ENCODE measurements at regions not wholly inside any gene's neighbourhood (a gene's known extent, or its start where the extent isn't known, plus 50 kb on each side); places are given as distances from the start of the nearest gene placed in this dataset.

DNA sequence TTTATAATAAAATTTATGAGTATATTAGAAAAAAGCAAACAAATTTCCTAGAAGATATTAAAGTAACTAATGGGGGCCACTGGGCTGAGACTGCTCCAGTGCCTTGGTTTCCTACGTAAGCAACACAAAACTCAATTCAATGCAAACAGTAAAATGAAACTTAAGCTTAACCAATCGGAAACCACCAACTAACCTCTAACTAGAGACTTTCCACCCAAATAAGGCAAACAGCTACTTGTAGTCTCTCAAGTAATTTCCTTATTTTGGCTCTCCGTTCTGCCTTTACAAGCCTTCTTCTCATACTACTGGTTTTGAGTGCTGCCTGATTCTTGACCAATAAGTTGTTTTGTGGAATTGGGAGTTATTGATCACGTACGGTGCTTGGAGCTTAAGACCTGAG lies 167.3 kb upstream of the VEGFC start:
- DNase-seq (no peak), ATAC-seq (no peak)
- intact Hi-C loops (cut with DNase I) = no loop called here
- TF ChIP-seq, protein P1, sequence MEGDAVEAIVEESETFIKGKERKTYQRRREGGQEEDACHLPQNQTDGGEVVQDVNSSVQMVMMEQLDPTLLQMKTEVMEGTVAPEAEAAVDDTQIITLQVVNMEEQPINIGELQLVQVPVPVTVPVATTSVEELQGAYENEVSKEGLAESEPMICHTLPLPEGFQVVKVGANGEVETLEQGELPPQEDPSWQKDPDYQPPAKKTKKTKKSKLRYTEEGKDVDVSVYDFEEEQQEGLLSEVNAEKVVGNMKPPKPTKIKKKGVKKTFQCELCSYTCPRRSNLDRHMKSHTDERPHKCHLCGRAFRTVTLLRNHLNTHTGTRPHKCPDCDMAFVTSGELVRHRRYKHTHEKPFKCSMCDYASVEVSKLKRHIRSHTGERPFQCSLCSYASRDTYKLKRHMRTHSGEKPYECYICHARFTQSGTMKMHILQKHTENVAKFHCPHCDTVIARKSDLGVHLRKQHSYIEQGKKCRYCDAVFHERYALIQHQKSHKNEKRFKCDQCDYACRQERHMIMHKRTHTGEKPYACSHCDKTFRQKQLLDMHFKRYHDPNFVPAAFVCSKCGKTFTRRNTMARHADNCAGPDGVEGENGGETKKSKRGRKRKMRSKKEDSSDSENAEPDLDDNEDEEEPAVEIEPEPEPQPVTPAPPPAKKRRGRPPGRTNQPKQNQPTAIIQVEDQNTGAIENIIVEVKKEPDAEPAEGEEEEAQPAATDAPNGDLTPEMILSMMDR (IDR thresholded peaks at IDR 0.05) = no peak
- no peaks in the 10 kb centered on the region for H3K36me3 ChIP-seq (ENCODE audit: insufficient read depth in 1 of 2, low read depth in 1 of 2)
- H3K27me3 ChIP-seq (ENCODE audit: insufficient read depth in 3 of 3, low read length in 2 of 3) = no peaks in the 10 kb centered on the region
- no peaks in the 10 kb centered on the region for H3K9me3 ChIP-seq
- no peak overlapping the region for H3K27ac ChIP-seq
- H3K4me1 ChIP-seq = no peaks in the 10 kb centered on the region
- 89 to 92% (median 91%) methylated on average over 5 of the region's 5 CpGs for WGBS, 3 donors
- no peak overlapping the region for H3K4me3 ChIP-seq

DNA sequence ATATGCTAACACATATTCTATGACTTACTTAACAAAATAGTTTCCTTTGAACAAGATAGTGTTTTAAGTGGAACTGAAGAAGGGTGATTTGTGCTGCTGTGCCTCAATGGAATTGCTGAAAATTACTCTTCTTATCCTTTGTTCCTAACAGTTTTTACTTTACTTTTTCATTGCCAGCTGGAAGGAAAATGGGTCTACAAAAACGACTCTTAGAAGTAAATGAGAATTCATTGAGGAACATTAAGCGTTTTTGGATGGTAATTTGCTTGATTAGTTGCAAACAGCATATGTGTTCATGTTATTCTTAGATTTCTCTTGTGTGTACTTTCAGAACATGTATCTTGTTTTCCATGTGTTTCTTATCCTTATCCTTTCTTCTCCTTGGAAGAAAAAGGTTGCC lies 170.4 kb upstream of the VEGFC start:
- intact Hi-C loops (cut with DNase I) = no loop called here
- WGBS, 3 donors = 47 to 57% (median 57%) methylated on average over 2 of the region's 2 CpGs
- DNase-seq (no peak), ATAC-seq (no peak)
- H3K27ac ChIP-seq = no peak overlapping the region
- H3K27me3 ChIP-seq (ENCODE audit: insufficient read depth in 3 of 3, low read length in 2 of 3) = no peaks in the 10 kb centered on the region
- no peaks in the 10 kb centered on the region for H3K4me1 ChIP-seq
- no peak overlapping the region for H3K4me3 ChIP-seq
- TF ChIP-seq, protein P1 (IDR thresholded peaks at IDR 0.05) = no peak
- H3K9me3 ChIP-seq = no peaks in the 10 kb centered on the region
- no peaks in the 10 kb centered on the region for H3K36me3 ChIP-seq (ENCODE audit: insufficient read depth in 1 of 2, low read depth in 1 of 2)

DNA sequence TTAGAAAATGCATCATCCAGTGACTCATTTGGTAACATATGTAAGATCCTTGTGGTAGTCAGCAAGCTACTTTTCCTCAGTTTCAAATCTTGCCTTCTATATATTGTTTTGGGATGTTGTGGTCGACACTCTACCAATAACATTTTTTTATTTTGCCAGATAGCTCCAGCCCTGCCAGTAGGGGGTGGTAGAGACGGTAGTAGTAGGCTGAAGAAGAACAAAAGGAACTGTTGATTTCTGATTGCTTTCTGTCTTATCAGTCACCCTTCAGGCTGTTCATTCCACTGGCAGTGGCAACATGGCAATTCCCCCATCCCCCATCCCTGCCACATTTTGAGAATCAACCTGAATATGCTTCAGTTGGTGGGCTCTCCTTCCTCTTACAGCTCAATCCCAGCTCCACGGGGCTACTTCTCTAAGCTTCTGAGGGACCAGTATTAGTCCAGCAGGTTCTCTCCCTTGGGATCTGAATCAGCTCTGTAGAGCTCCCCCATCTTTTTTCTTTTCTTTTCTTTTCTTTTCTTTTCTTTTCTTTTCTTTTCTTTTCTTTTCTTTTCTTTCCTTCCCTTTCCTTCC lies 171.5 kb upstream of the VEGFC start:
- no peak for DNase-seq
- Histone ChIP-seq H3K36me3 (ENCODE audit: insufficient read depth in 1 of 2, low read depth in 1 of 2) (no peaks in the 10 kb centered on the region), H3K27ac (no peak overlapping the region), H3K4me3 (no peak overlapping the region), H3K4me1 (no peaks in the 10 kb centered on the region), H3K9me3 (no peaks in the 10 kb centered on the region), H3K27me3 (ENCODE audit: insufficient read depth in 3 of 3, low read length in 2 of 3) (no peaks in the 10 kb centered on the region)
- ATAC-seq = no peak
- WGBS, 3 donors = 69 to 81% (median 80%) methylated on average over 3 of the region's 3 CpGs
- intact Hi-C loops (cut with DNase I) = no loop called here
- TF ChIP-seq, protein P1 (IDR thresholded peaks at IDR 0.05) = no peak

DNA sequence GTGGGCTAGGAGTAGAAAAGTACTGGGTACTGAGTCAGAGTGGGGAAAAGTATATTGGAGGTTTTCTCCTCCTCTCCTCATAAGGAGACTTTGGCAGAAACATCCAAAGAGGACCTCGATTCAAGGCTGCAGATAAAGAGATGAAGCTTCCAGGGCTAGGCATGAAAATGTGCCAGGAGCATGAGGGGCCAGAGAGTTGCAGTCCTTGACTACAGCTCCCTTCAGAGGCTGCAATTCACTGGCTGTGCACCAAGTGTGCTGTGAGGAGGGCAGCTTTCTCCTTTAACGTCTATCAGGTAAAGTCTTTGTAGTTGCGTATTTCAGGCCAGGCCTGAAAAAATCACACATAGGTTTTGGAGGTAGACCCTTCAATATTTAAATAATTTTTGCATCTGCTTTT lies 174.9 kb upstream of the VEGFC start:
- TF ChIP-seq, protein P1 (IDR thresholded peaks at IDR 0.05) = no peak
- H3K4me1 ChIP-seq = no peaks in the 10 kb centered on the region
- H3K27ac ChIP-seq = no peak overlapping the region
- no peak overlapping the region for H3K4me3 ChIP-seq
- no peaks in the 10 kb centered on the region for H3K27me3 ChIP-seq (ENCODE audit: insufficient read depth in 3 of 3, low read length in 2 of 3)
- H3K36me3 ChIP-seq (ENCODE audit: insufficient read depth in 1 of 2, low read depth in 1 of 2) = no peaks in the 10 kb centered on the region
- 64 to 69% (median 67%) methylated on average over 3 of the region's 3 CpGs for WGBS, 3 donors
- intact Hi-C loops (cut with DNase I) = no loop called here
- no peak for ATAC-seq
- no peak for DNase-seq
- H3K9me3 ChIP-seq = no peaks in the 10 kb centered on the region

DNA sequence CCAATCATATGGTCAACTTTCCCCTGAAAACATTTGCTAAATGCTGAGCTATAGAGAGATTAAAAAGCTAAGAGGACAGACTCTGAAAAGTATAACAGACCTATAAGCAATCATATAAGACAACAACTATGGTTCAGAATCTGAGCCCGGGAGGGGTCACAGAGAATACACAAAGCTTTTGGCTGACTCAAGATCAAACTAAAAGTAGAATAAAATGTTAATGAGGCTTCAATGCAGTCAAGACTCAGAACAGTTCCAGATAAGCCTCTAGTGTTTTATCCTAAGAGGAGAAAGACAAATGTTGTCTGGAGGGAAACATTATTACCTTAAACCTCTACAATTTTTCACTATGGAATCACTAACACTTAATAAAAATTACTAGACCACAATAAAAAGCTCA lies 175.4 kb upstream of the VEGFC start:
- no peak overlapping the region for H3K27ac ChIP-seq
- TF ChIP-seq, protein P1 (IDR thresholded peaks at IDR 0.05) = no peak

More for the DNA sequence above, 175.4 kb upstream of the VEGFC start:
- H3K4me3 ChIP-seq = no peak overlapping the region
- no peaks in the 10 kb centered on the region for H3K36me3 ChIP-seq (ENCODE audit: insufficient read depth in 1 of 2, low read depth in 1 of 2)
- intact Hi-C loops (cut with DNase I) = no loop called here
- no peak for ATAC-seq
- H3K27me3 ChIP-seq (ENCODE audit: insufficient read depth in 3 of 3, low read length in 2 of 3) = no peaks in the 10 kb centered on the region
- H3K9me3 ChIP-seq = no peaks in the 10 kb centered on the region
- no peak for DNase-seq
- no peaks in the 10 kb centered on the region for H3K4me1 ChIP-seq
- 79 to 87% (median 81%) methylated on average over 1 of the region's 1 CpG for WGBS, 3 donors

All from psoas muscle (tissue), 7 donors.